CD14-positive monocyte (primary cell): ENCODE measurements at regions not wholly inside any gene's neighbourhood (a gene's known extent, or its start where the extent isn't known, plus 50 kb on each side); places are given as distances from the start of the nearest gene placed in this dataset.

ENCODE experiments used
- DNase-seq, 3 donors: peaks; one replicate each; pipeline ENCODE4 v3.0.0-alpha.2; 2011 to 2022
- H2AFZ ChIP-seq: 2 replicates; pipeline ENCODE4 v1.6.0; 2012; ENCODE audit warnings: mild to moderate bottlenecking, low read depth, low read length, inconsistent platforms; ENCODE audit not compliant: insufficient read depth, poor library complexity, severe bottlenecking
- H3K27ac ChIP-seq, 2 donors: 1 replicate in 1 of 2; 2 replicates in 1 of 2; pipeline ENCODE4 v1.5.1; 2012 to 2013; ENCODE audit warnings: low read length in 2 of 2, control low read depth in 1 of 2, inconsistent platforms in 1 of 2, low read depth in 1 of 2, mild to moderate bottlenecking in 1 of 2
- H3K27me3 ChIP-seq, 2 donors: one replicate each; pipeline versions ENCODE4 v1.6.0 to v1.6.1; 2011 to 2013; ENCODE audit warnings: low read length in 2 of 2; ENCODE audit not compliant: control insufficient read depth in 2 of 2, insufficient read depth in 2 of 2
- H3K36me3 ChIP-seq, 2 donors: replicated peaks in 1 of 2; 1 replicate in 1 of 2; 2 replicates in 1 of 2; pipeline versions ENCODE4 v1.5.1 to v1.6.1; 2012 to 2013; ENCODE audit warnings: low read length in 2 of 2, control low read depth in 1 of 2, inconsistent platforms in 1 of 2, mild to moderate bottlenecking in 1 of 2; ENCODE audit not compliant: insufficient read depth in 2 of 2, control insufficient read depth in 1 of 2
- H3K4me1 ChIP-seq, 2 donors: 1 replicate in 1 of 2; 2 replicates in 1 of 2; pipeline versions ENCODE4 v1.5.1 to v1.6.1; 2012 to 2013; ENCODE audit warnings: low read length in 2 of 2, control low read depth in 1 of 2, inconsistent platforms in 1 of 2, mild to moderate bottlenecking in 1 of 2, moderate library complexity in 1 of 2; ENCODE audit not compliant: insufficient read depth in 2 of 2, control insufficient read depth in 1 of 2
- H3K4me2 ChIP-seq: replicated peaks from 2 replicates; pipeline ENCODE3; 2012; ENCODE audit warnings: low read length, moderate library complexity, mild to moderate bottlenecking; ENCODE audit not compliant: poor library complexity, severe bottlenecking; ENCODE audit errors: extremely low read depth
- H3K4me3 ChIP-seq, 3 experiments: fragments of 200-600 bp in 1 of 3; sonication (generic) in 1 of 3; replicated peaks in 1 of 3; 1 replicate in 2 of 3; 2 replicates in 1 of 3; pipeline ENCODE4 v1.5.1; 2011 to 2013; ENCODE audit warnings: low read length in 3 of 3, mild to moderate bottlenecking in 3 of 3, control low read depth in 2 of 3, low read depth in 2 of 3, inconsistent platforms in 1 of 3, moderate library complexity in 1 of 3
- H3K79me2 ChIP-seq: 2 replicates; pipeline ENCODE4 v1.6.0; 2012; ENCODE audit warnings: mild to moderate bottlenecking, control low read depth, inconsistent platforms, low read length, moderate library complexity; ENCODE audit not compliant: insufficient read depth
- H3K9ac ChIP-seq: 2 replicates; pipeline ENCODE4 v1.6.0; 2017; ENCODE audit warnings: low read length, mild to moderate bottlenecking; ENCODE audit not compliant: insufficient read depth, poor library complexity, severe bottlenecking
- H3K9me3 ChIP-seq, 2 donors: replicated peaks in 1 of 2; 1 replicate in 1 of 2; 2 replicates in 1 of 2; pipeline versions ENCODE4 v1.5.1 to v1.6.1; 2012 to 2013; ENCODE audit warnings: low read length in 2 of 2, control low read depth in 1 of 2; ENCODE audit not compliant: control insufficient read depth in 1 of 2, insufficient read depth in 1 of 2
- H4K20me1 ChIP-seq: 2 replicates; pipeline ENCODE4 v1.6.0; 2012; ENCODE audit warnings: mild to moderate bottlenecking, low read length, control low read depth, moderate library complexity; ENCODE audit not compliant: insufficient read depth
- H3K27ac Mint-ChIP-seq, 7 donors: one replicate each; pipeline ENCODE4 v1.8.0; 2020; ENCODE audit warnings: mild to moderate bottlenecking in 7 of 7, mixed read lengths in 7 of 7, moderate library complexity in 6 of 7, inconsistent platforms in 2 of 7
- H3K27me3 Mint-ChIP-seq, 3 donors: one replicate each; pipeline ENCODE4 v1.8.0; 2021 to 2022; ENCODE audit warnings: low read depth in 3 of 3, mild to moderate bottlenecking in 3 of 3, mixed read lengths in 3 of 3, moderate library complexity in 3 of 3, inconsistent platforms in 1 of 3
- H3K36me3 Mint-ChIP-seq, 2 donors: one replicate each; pipeline ENCODE4 v1.8.0; 2020; ENCODE audit warnings: mixed read lengths in 2 of 2, inconsistent platforms in 1 of 2, mild to moderate bottlenecking in 1 of 2
- H3K4me1 Mint-ChIP-seq: one replicate; pipeline ENCODE4 v1.8.0; 2020; ENCODE audit warnings: mild to moderate bottlenecking, mixed read lengths
- H3K4me3 Mint-ChIP-seq, 2 donors: one replicate each; pipeline ENCODE4 v1.8.0; 2020; ENCODE audit warnings: mild to moderate bottlenecking in 2 of 2, mixed read lengths in 2 of 2, moderate library complexity in 1 of 2
- H3K9me3 Mint-ChIP-seq, 7 donors: one replicate each; pipeline ENCODE4 v1.8.0; 2020 to 2022; ENCODE audit warnings: mixed read lengths in 7 of 7, mild to moderate bottlenecking in 6 of 7, moderate library complexity in 6 of 7, inconsistent platforms in 2 of 7
- CTCF ChIP-seq: fragments of 200-600 bp; IDR thresholded peaks from one replicate; pipeline ENCODE4 v1.8.0; 2022; ENCODE audit warnings: antibody characterized with exemption, mild to moderate bottlenecking
- WGBS: methylation state at CpG from one replicate; pipeline ENCODE4 v1.1.5; 2013; ENCODE audit warnings: missing lambda C conversion rate; ENCODE audit not compliant: insufficient coverage; 5-methylcytosine and 5-hydroxymethylcytosine counted together
- intact Hi-C, 2 donors: fragments of 100-400 bp; cut with micrococcal nuclease; formaldehyde crosslinking; loops; one replicate each; pipeline versions ENCODE4 v1.15.0 to v1.15.1; 2023

GRCh38 chr4:132893787-132894186 is 255.3 kb upstream of the PCDH10 start:
- no peak overlapping the region for H3K4me2 ChIP-seq
- H3K9me3 Mint-ChIP-seq = peaks cover 0 to 7% (median 0%) of the 10 kb centered on the region in 7 donors
- no peak overlapping the region for H3K4me3 ChIP-seq
- no peak overlapping the region for H3K9ac ChIP-seq
- no peaks in the 10 kb centered on the region for H3K79me2 ChIP-seq
- H3K4me1 ChIP-seq = no peaks in the 10 kb centered on the region
- H3K36me3 Mint-ChIP-seq = no peaks in the 10 kb centered on the region
- H3K4me1 Mint-ChIP-seq = no peaks in the 10 kb centered on the region
- intact Hi-C loops = no loop called here
- no peak overlapping the region for H3K27ac ChIP-seq
- no peak for TF ChIP-seq CTCF
- no peak overlapping the region for H3K27ac Mint-ChIP-seq
- no peaks in the 10 kb centered on the region for H3K36me3 ChIP-seq
- H3K4me3 Mint-ChIP-seq = no peak overlapping the region
- no peaks in the 10 kb centered on the region for H4K20me1 ChIP-seq
- DNase-seq = no peak
- no peak overlapping the region for H2AFZ ChIP-seq
- no peaks in the 10 kb centered on the region for H3K9me3 ChIP-seq
- 74% methylated on average over 2 of the region's 3 CpGs for WGBS
- no peaks in the 10 kb centered on the region for H3K27me3 Mint-ChIP-seq
- no peaks in the 10 kb centered on the region for H3K27me3 ChIP-seq

GRCh38 chr4:132901224-132901623 is 247.9 kb upstream of the PCDH10 start:
- H3K4me1 ChIP-seq = no peaks in the 10 kb centered on the region
- no CpG with 5 or more reads among the region's 1 CpG for WGBS
- no peaks in the 10 kb centered on the region for H3K4me1 Mint-ChIP-seq

More at GRCh38 chr4:132901224-132901623, 247.9 kb upstream of the PCDH10 start:
- H4K20me1 ChIP-seq = no peaks in the 10 kb centered on the region
- H2AFZ ChIP-seq = no peak overlapping the region
- Mint-ChIP-seq H3K9me3 (peaks cover 0 to 5% (median 0%) of the 10 kb centered on the region in 7 donors), H3K36me3 (no peaks in the 10 kb centered on the region), H3K27ac (no peak overlapping the region), H3K4me3 (no peak overlapping the region), H3K27me3 (no peaks in the 10 kb centered on the region)
- no peak for DNase-seq
- no peak overlapping the region for H3K27ac ChIP-seq
- no peak overlapping the region for H3K4me3 ChIP-seq
- no peaks in the 10 kb centered on the region for H3K36me3 ChIP-seq
- H3K79me2 ChIP-seq = no peaks in the 10 kb centered on the region
- no peak overlapping the region for H3K4me2 ChIP-seq
- no peaks in the 10 kb centered on the region for H3K9me3 ChIP-seq
- TF ChIP-seq CTCF = no peak
- intact Hi-C loops = no loop called here
- no peaks in the 10 kb centered on the region for H3K27me3 ChIP-seq
- H3K9ac ChIP-seq = no peak overlapping the region
